ENCODE measurements at regions not wholly inside any gene's neighbourhood (a gene's known extent, or its start where the extent isn't known, plus 50 kb on each side); places are given as distances from the start of the nearest gene placed in this dataset.

DNA sequence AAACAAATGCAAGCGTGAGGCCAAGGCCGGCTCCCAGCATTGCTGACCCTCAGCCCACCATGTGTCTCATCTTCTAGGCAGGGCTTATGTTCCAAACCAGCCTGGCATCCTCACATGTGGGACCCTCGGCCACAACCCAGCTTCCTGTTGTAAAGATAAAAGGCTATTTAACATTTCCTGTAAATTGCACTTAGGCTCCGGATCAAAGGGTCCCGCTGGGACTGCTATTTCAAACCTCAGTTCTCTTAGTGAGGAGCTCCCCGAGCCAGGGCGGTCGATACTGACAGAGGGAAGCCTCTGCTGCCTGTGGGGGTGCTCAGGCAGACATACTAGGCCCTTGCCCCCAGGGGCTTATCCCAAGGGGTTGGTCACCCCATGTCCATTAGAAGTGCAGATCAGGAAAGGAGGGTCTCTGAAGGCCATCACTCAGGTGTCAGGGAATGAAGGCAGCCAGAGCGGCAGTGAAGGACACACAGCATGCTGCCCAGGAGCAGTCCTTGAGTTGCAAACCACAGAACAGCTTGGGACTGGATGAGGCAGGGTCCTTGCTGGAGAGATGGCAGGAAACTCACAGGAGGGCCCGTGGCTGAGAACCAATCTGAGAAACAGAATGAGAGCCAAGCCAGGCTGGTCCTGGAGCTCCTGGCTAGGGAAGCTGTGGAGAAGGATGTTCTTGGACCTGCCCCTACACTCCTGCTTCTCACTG lies 239.9 kb downstream of the TLE3 start:
- no peak overlapping the region for H3K4me3 ChIP-seq (ENCODE audit: extremely low read depth, insufficient read depth, low read length, poor library complexity, severe bottlenecking)
- no peaks in the 10 kb centered on the region for H3K36me3 ChIP-seq (ENCODE audit: control insufficient read depth, insufficient read depth, low read length)
- WGBS, 2 experiments (ENCODE audit: insufficient coverage in 2 of 2) = 43 to 50% methylated on average over 6 to 10 of the region's 10 CpGs
- H3K27ac ChIP-seq (ENCODE audit: low read depth, low read length, severe bottlenecking) = peak overlapping the region; percentile 4
- H3K9me3 ChIP-seq (ENCODE audit: control insufficient read depth, low read length) = no peaks in the 10 kb centered on the region
- peaks cover 71% of the 10 kb centered on the region for H3K4me1 ChIP-seq (ENCODE audit: control insufficient read depth, insufficient read depth, low read length, poor library complexity, severe bottlenecking)

DNA sequence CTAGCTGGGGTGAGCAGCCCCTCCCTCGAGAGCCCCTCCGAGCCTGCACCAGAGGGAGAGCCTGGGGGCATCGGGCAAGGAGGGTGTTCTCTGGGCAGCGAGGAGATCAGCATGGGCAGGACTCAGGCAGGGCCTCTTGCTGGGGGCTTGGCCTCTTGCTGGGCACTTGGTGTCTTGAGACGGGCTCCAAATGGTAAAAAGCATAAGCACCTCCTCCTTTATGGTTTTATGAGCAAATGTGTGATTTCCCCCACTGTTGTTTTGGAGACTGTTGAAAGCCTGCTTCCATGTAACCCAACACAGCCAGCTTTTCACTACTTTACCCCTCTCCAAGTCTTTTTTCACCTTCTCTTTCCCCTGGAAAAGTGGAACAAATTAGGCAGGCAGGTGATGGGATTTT lies 239.3 kb downstream of the TLE3 start:
- no peaks in the 10 kb centered on the region for H3K9me3 ChIP-seq (ENCODE audit: control insufficient read depth, low read length)
- H3K4me1 ChIP-seq (ENCODE audit: control insufficient read depth, insufficient read depth, low read length, poor library complexity, severe bottlenecking) = peaks cover 72% of the 10 kb centered on the region
- 75 to 100% methylated on average over 1 to 2 of the region's 5 CpGs for WGBS, 2 experiments (ENCODE audit: insufficient coverage in 2 of 2)
- peak overlapping the region; percentile 4 for H3K27ac ChIP-seq (ENCODE audit: low read depth, low read length, severe bottlenecking)
- H3K4me3 ChIP-seq (ENCODE audit: extremely low read depth, insufficient read depth, low read length, poor library complexity, severe bottlenecking) = no peak overlapping the region
- H3K36me3 ChIP-seq (ENCODE audit: control insufficient read depth, insufficient read depth, low read length) = no peaks in the 10 kb centered on the region

DNA sequence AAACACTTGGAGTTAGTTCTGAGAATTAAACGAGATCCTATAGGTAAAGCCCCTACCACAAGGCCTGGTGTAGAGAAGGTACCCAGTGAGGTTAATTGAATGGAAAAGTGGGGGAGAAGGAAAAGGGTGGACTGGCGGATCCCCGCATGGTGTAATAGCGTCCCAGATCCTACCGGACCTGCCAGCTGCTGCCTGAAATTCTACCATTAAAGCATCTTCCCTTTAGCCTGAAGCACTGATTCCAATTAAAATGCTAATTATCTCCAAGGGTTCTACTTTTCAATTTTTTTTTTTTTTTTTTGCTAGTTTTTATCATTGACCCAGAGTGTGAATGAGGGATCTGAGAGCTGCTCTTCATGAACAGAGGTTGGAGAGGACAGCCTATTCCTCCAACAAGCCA lies 237.9 kb downstream of the TLE3 start:
- H3K36me3 ChIP-seq (ENCODE audit: control insufficient read depth, insufficient read depth, low read length) = no peaks in the 10 kb centered on the region
- 83 to 100% methylated on average over 1 to 3 of the region's 5 CpGs for WGBS, 2 experiments (ENCODE audit: insufficient coverage in 2 of 2)
- H3K4me3 ChIP-seq (ENCODE audit: extremely low read depth, insufficient read depth, low read length, poor library complexity, severe bottlenecking) = no peak overlapping the region
- H3K9me3 ChIP-seq (ENCODE audit: control insufficient read depth, low read length) = no peaks in the 10 kb centered on the region
- H3K4me1 ChIP-seq (ENCODE audit: control insufficient read depth, insufficient read depth, low read length, poor library complexity, severe bottlenecking) = peaks cover 65% of the 10 kb centered on the region
- no peak overlapping the region for H3K27ac ChIP-seq (ENCODE audit: low read depth, low read length, severe bottlenecking)

DNA sequence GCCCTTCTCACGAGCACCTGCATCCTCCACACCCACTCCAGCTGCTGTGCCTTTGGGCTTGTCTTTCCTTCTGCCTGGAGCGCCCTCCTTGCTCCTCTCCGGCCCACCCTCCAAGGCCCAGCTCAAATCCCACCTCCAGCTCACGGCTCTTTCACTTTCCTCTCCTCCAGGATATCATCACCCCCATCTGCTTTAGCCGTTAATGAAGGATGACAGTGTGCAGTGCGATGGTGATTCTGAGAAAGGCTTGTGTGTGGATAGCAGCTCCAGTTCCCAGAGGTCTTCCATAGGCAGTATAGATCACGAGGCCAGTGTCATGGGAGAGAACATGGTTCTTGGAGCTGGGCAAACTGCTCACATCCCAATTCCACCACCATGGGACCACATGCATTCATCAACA lies 237.4 kb downstream of the TLE3 start:
- no peak overlapping the region for H3K4me3 ChIP-seq (ENCODE audit: extremely low read depth, insufficient read depth, low read length, poor library complexity, severe bottlenecking)
- WGBS, 2 experiments (ENCODE audit: insufficient coverage in 2 of 2) = 86 to 100% methylated on average over 1 of the region's 7 CpGs
- H3K27ac ChIP-seq (ENCODE audit: low read depth, low read length, severe bottlenecking) = no peak overlapping the region
- no peaks in the 10 kb centered on the region for H3K36me3 ChIP-seq (ENCODE audit: control insufficient read depth, insufficient read depth, low read length)
- peaks cover 61% of the 10 kb centered on the region for H3K4me1 ChIP-seq (ENCODE audit: control insufficient read depth, insufficient read depth, low read length, poor library complexity, severe bottlenecking)
- no peaks in the 10 kb centered on the region for H3K9me3 ChIP-seq (ENCODE audit: control insufficient read depth, low read length)

DNA sequence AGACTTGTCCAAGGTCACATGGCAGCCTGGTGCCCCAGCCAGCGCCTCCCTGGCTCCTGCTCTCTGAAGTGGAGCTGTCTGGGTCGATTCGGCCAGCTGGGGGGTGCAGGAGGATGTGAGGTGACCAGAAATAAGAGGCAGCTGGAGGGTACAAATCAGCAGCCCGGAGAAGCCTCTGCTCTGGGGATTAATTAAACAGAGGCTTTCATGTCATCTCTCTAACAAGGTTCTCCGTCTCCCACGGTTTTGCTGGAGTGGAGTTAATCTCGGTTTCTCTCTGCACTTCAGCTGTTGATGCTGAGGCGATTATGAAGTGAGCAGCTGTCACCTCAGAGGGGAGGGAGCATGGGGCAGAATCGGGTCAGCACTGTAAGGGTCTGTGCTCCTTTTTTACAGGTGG lies 236.8 kb downstream of the TLE3 start:
- 94 to 96% methylated on average over 8 to 9 of the region's 9 CpGs for WGBS, 2 experiments (ENCODE audit: insufficient coverage in 2 of 2)
- H3K9me3 ChIP-seq (ENCODE audit: control insufficient read depth, low read length) = no peaks in the 10 kb centered on the region
- H3K36me3 ChIP-seq (ENCODE audit: control insufficient read depth, insufficient read depth, low read length) = no peaks in the 10 kb centered on the region
- H3K4me3 ChIP-seq (ENCODE audit: extremely low read depth, insufficient read depth, low read length, poor library complexity, severe bottlenecking) = no peak overlapping the region
- H3K27ac ChIP-seq (ENCODE audit: low read depth, low read length, severe bottlenecking) = no peak overlapping the region
- peaks cover 55% of the 10 kb centered on the region for H3K4me1 ChIP-seq (ENCODE audit: control insufficient read depth, insufficient read depth, low read length, poor library complexity, severe bottlenecking)

DNA sequence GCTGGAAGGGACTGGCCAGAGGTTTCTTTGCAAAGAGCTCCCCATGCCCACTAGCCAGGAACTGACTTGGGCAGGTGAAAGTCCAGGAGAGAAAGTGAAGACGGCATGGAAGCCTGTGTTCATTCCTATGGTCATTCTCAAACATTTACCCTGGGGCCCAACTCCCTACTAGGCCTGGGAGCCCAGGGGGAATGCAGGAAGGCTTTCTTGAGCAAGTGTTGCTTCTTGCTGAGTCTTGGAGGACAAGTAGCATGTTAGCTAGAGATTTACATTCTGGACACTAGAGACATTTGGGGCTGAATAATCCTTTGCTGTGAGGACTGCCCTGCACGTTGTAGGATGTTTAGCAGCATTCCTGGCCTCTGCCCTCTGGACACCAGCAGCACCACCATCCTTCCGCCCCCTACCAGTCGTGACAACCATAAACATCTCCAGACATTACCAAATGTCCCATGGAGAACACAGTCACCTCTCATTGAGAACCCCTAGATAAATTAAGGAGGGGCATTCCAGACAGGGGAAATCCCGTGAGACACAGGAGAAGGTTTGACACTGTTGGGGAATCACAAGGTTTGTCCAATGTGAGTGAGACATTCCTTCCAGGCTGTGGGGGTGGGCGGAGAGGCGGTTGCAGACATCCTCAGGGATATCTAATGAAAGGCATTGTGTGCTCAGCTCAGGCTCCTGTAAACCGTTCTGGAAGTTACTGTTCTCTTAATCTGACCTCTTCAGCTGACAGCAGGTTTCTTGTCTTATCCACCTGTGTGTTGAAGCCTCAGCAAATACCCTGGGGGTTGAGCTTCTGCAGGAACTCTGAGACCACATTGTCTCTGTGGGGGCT lies 236.2 kb downstream of the TLE3 start:
- WGBS, 2 experiments (ENCODE audit: insufficient coverage in 2 of 2) = 29 to 44% methylated on average over 3 to 8 of the region's 8 CpGs
- Histone ChIP-seq H3K4me1 (ENCODE audit: control insufficient read depth, insufficient read depth, low read length, poor library complexity, severe bottlenecking) (peaks cover 48% of the 10 kb centered on the region), H3K9me3 (ENCODE audit: control insufficient read depth, low read length) (no peaks in the 10 kb centered on the region), H3K27ac (ENCODE audit: low read depth, low read length, severe bottlenecking) (no peak overlapping the region), H3K4me3 (ENCODE audit: extremely low read depth, insufficient read depth, low read length, poor library complexity, severe bottlenecking) (no peak overlapping the region), H3K36me3 (ENCODE audit: control insufficient read depth, insufficient read depth, low read length) (no peaks in the 10 kb centered on the region)

DNA sequence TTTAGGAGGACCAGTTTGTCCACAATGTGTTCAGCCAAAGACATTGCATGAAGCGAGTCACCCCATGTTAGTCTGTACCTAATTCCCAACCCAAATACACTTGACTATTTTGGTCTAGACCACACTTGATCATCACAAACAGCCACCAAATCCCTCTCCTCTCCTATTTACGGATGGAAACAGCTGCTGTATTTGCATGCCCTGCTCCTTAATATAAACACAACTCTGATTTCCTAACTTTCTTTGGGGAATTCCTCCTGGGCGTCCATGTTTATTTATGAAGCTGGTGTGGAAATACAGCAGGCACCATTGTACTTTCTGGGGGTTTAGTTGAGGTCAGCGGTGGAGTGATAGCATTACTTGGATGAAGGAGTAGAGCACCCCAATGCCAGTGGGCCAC lies 235.2 kb downstream of the TLE3 start:
- Histone ChIP-seq H3K9me3 (ENCODE audit: control insufficient read depth, low read length) (no peaks in the 10 kb centered on the region), H3K27ac (ENCODE audit: low read depth, low read length, severe bottlenecking) (no peak overlapping the region), H3K36me3 (ENCODE audit: control insufficient read depth, insufficient read depth, low read length) (no peaks in the 10 kb centered on the region), H3K4me1 (ENCODE audit: control insufficient read depth, insufficient read depth, low read length, poor library complexity, severe bottlenecking) (peaks cover 39% of the 10 kb centered on the region), H3K4me3 (ENCODE audit: extremely low read depth, insufficient read depth, low read length, poor library complexity, severe bottlenecking) (no peak overlapping the region)
- WGBS, 2 experiments (ENCODE audit: insufficient coverage in 2 of 2) = 100% methylated on average over 2 to 4 of the region's 4 CpGs

DNA sequence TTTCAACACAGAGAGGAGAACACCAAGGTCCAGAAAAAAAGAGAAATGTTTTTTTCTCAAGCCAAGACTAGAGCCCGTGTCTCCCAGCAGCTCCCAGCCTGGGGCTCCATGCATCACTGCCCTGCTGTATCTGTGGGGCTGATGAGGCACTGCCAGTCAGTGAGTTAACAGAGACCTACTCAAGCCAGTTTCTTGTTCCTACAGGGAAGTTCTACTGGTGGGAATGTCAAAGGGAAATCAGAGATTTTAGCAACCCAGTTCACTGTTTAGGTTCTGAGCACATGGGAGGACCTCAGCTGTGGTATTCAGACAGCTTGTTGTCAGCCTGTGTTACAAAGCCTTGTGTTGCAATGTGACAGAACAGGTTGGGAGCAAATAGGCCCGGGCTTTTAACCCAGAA lies 234.3 kb downstream of the TLE3 start:
- H3K27ac ChIP-seq (ENCODE audit: low read depth, low read length, severe bottlenecking) = no peak overlapping the region

DNA sequence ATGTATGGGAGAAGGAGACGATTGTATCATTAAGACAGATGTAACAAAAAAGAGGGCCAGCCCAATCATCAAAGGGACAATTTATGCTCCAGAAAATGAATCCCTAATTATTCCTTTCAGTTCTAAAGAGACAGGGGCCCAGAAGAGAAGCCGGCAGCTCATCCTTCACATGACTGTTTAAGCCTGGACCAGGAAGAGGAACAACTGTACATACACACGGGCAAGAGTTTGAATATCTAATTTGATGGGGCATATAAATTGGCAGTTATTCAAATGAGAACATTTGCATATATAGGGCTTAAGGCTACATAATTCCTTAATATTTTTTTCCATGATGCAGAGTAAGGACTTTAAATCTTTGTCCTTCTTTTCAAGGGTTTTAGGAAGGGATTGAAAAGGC lies 232.3 kb downstream of the TLE3 start:
- WGBS, 2 experiments (ENCODE audit: insufficient coverage in 2 of 2) = 93 to 94% methylated on average over 2 of the region's 3 CpGs
- Histone ChIP-seq H3K4me1 (ENCODE audit: control insufficient read depth, insufficient read depth, low read length, poor library complexity, severe bottlenecking) (peaks cover 27% of the 10 kb centered on the region), H3K9me3 (ENCODE audit: control insufficient read depth, low read length) (peaks cover 3% of the 10 kb centered on the region), H3K36me3 (ENCODE audit: control insufficient read depth, insufficient read depth, low read length) (no peaks in the 10 kb centered on the region), H3K27ac (ENCODE audit: low read depth, low read length, severe bottlenecking) (no peak overlapping the region), H3K4me3 (ENCODE audit: extremely low read depth, insufficient read depth, low read length, poor library complexity, severe bottlenecking) (no peak overlapping the region)

More for the DNA sequence above, 234.3 kb downstream of the TLE3 start:
- WGBS, 2 experiments (ENCODE audit: insufficient coverage in 2 of 2) = 83 to 89% methylated on average over 2 of the region's 2 CpGs
- H3K4me1 ChIP-seq (ENCODE audit: control insufficient read depth, insufficient read depth, low read length, poor library complexity, severe bottlenecking) = peaks cover 30% of the 10 kb centered on the region
- H3K36me3 ChIP-seq (ENCODE audit: control insufficient read depth, insufficient read depth, low read length) = no peaks in the 10 kb centered on the region
- no peak overlapping the region for H3K4me3 ChIP-seq (ENCODE audit: extremely low read depth, insufficient read depth, low read length, poor library complexity, severe bottlenecking)
- H3K9me3 ChIP-seq (ENCODE audit: control insufficient read depth, low read length) = peaks cover 3% of the 10 kb centered on the region

DNA sequence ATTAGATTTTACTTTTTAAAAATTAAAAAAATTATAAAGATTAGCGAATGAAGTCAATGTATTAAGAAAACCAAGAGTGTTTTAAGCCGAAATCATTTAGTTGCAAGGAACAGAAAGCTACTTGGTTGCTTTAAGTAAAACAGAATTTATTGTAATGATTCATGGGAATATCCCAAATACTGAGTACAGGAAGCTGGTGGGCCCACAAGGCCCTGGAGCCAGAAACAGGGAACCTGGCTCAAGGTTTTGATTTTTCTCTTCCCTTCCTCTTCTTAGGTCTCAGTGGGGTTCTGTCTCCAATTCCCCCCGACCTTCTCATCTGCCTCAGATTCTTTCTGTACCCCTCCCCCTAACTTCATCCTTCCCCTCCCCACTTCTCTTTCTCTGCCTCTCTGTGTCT lies 229.0 kb downstream of the TLE3 start:
- Histone ChIP-seq H3K36me3 (ENCODE audit: control insufficient read depth, insufficient read depth, low read length) (no peaks in the 10 kb centered on the region), H3K4me1 (ENCODE audit: control insufficient read depth, insufficient read depth, low read length, poor library complexity, severe bottlenecking) (peaks cover under 1% of the 10 kb centered on the region), H3K9me3 (ENCODE audit: control insufficient read depth, low read length) (peaks cover 5% of the 10 kb centered on the region), H3K4me3 (ENCODE audit: extremely low read depth, insufficient read depth, low read length, poor library complexity, severe bottlenecking) (no peak overlapping the region), H3K27ac (ENCODE audit: low read depth, low read length, severe bottlenecking) (no peak overlapping the region)
- 51 to 83% methylated on average over 2 to 3 of the region's 3 CpGs for WGBS, 2 experiments (ENCODE audit: insufficient coverage in 2 of 2)

DNA sequence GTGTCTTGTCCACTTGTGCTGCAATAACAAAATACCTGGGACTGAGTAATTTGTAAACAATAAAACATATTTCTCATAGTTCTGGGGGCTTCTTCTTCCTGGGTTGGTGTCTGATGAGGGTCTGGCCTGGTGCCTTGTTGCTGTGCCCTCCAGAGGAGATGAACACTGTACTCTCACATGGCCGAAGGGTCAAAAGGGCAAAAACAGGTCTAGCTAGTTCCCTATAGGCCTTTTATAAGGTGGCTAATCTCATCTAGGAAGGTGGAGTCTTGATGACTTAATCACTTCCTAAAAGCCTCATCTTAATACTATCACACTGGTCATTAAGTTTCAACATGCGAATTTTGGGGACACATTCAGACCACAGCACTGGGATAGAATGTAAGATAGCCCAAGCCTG lies 228.4 kb downstream of the TLE3 start:
- H3K27ac ChIP-seq (ENCODE audit: low read depth, low read length, severe bottlenecking) = no peak overlapping the region
- 0 to 40% methylated on average over 1 to 2 of the region's 2 CpGs for WGBS, 2 experiments (ENCODE audit: insufficient coverage in 2 of 2)
- H3K36me3 ChIP-seq (ENCODE audit: control insufficient read depth, insufficient read depth, low read length) = no peaks in the 10 kb centered on the region
- H3K4me3 ChIP-seq (ENCODE audit: extremely low read depth, insufficient read depth, low read length, poor library complexity, severe bottlenecking) = no peak overlapping the region
- peaks cover 10% of the 10 kb centered on the region for H3K9me3 ChIP-seq (ENCODE audit: control insufficient read depth, low read length)
- no peaks in the 10 kb centered on the region for H3K4me1 ChIP-seq (ENCODE audit: control insufficient read depth, insufficient read depth, low read length, poor library complexity, severe bottlenecking)
